ENCODE measurements at regions not wholly inside any gene's neighbourhood (a gene's known extent, or its start where the extent isn't known, plus 50 kb on each side); places are given as distances from the start of the nearest gene placed in this dataset.

DNA sequence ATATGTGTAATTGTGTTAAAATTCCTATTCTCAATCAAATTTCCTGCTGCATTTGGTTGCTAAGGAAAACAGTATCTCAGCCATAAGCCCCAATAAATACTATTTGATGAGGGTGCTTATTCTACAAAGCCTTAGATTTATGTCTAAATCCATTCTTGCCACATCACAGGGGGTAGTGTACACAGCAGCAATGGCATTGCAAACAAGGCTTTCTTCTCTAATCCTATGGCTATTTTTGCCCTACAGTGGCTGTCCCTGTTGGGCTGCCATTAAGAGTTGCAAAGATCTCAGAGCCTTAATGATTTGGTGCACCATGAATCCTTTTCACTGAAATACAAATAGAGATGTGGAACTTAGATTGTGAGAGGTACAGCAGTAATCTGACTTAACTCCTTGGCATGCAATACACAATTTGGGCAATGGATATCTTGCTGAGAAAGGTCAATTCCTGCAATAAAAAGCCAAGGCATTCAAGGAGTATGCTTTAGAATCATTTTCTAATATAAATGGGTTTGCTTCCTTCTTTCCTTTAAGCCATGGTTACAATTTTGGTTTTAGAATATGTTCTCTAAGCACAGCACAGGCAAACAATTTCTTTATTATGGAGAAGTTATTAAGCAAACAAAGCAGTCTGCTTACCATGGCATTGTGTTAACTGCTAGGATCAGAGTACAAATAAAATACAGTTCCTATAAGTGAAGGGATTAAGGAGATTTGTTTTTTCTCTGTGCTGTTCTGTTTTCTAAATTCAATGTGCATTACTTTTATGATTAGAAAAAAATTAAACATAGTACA, 69.8 kb upstream of the CD302 start:
- no peak overlapping the region for H3K27ac ChIP-seq
- DNase-seq (ENCODE audit: low read depth in 1 of 2, low spot score in 1 of 2), result no peak
- no peaks in the 10 kb centered on the region for H3K9me3 ChIP-seq (ENCODE audit: low read depth)
- H3K4me3 ChIP-seq, result no peak overlapping the region
- no peaks in the 10 kb centered on the region for H3K4me1 ChIP-seq (ENCODE audit: low read depth)
- no peaks in the 10 kb centered on the region for H3K36me3 ChIP-seq
- H3K27me3 ChIP-seq, result no peaks in the 10 kb centered on the region
- TF ChIP-seq, protein P1, sequence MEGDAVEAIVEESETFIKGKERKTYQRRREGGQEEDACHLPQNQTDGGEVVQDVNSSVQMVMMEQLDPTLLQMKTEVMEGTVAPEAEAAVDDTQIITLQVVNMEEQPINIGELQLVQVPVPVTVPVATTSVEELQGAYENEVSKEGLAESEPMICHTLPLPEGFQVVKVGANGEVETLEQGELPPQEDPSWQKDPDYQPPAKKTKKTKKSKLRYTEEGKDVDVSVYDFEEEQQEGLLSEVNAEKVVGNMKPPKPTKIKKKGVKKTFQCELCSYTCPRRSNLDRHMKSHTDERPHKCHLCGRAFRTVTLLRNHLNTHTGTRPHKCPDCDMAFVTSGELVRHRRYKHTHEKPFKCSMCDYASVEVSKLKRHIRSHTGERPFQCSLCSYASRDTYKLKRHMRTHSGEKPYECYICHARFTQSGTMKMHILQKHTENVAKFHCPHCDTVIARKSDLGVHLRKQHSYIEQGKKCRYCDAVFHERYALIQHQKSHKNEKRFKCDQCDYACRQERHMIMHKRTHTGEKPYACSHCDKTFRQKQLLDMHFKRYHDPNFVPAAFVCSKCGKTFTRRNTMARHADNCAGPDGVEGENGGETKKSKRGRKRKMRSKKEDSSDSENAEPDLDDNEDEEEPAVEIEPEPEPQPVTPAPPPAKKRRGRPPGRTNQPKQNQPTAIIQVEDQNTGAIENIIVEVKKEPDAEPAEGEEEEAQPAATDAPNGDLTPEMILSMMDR (IDR thresholded peaks at IDR 0.05; ENCODE audit: low read depth, low read length), result no peak

DNA sequence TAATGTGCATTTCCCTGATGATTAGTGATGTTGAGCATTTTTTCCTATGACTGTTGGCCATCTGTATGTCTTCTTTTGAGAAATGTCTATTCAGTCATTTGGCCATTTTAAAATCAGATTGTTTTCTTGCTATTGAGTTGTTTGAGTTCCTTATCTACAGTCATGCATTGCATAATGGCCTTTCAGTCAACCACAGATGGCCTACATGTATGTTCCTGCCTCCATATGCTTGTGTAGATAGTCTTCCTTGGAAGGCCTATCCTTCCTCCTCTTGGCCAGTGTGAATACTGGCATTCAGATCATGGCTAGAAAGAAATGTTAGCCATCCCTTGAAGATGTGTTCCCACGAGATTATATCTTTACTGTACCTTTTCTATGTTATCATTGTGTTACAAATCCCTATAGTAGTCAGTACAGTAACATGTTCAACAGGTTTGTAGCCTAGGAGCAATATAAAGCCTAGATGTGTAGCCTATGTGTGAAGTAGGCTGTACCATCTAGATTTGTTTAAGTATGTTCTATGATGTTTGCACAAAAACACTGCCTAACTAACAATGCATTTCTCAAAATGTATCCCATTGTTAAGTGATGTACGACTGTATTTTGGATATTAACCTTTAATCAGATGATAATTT, 65.6 kb upstream of the CD302 start:
- no peak for DNase-seq (ENCODE audit: low read depth in 1 of 2, low spot score in 1 of 2)
- Histone ChIP-seq H3K36me3 (no peaks in the 10 kb centered on the region), H3K4me3 (no peak overlapping the region), H3K9me3 (ENCODE audit: low read depth) (no peaks in the 10 kb centered on the region), H3K27me3 (no peaks in the 10 kb centered on the region), H3K27ac (no peak overlapping the region), H3K4me1 (ENCODE audit: low read depth) (no peaks in the 10 kb centered on the region)
- TF ChIP-seq, protein P1 (IDR thresholded peaks at IDR 0.05; ENCODE audit: low read depth, low read length), result no peak

DNA sequence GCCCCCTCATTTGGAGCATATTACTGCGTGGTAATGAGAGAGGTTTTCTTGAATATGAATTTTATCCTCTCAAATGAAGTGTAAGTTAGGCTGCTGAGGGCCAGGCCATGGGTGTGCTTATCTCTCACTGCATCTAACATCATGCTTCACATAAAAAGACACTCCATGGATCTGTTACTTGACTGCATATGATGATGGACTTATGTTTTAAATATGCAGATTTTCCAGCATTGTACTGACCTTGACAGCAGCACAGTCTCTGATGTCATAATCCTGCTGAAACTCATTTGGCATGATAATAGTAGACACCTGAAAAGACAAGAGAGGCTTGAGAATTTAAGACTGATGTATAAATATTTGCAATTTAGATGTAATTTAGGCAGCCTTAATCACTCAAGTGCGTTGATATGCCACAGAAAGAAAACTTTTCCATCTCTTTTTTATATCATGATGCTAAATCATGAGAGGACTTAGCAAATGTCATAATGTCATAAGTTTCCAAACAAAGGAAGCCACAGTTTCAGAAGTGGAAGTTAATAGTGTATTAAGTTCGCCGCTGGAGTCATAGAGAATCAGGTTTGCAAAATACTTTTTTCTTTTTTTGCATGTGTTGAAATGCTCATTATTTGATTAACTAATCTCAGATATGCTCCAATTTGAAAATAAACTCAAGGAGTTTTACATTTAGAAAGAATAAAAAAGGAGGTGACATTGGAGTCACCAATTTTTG, 62.7 kb upstream of the CD302 start:
- Histone ChIP-seq H3K4me3 (no peak overlapping the region), H3K4me1 (ENCODE audit: low read depth) (no peaks in the 10 kb centered on the region), H3K36me3 (no peaks in the 10 kb centered on the region), H3K27ac (no peak overlapping the region), H3K27me3 (no peaks in the 10 kb centered on the region), H3K9me3 (ENCODE audit: low read depth) (no peaks in the 10 kb centered on the region)
- DNase-seq (ENCODE audit: low read depth in 1 of 2, low spot score in 1 of 2), result no peak
- TF ChIP-seq, protein P1 (IDR thresholded peaks at IDR 0.05; ENCODE audit: low read depth, low read length), result no peak

DNA sequence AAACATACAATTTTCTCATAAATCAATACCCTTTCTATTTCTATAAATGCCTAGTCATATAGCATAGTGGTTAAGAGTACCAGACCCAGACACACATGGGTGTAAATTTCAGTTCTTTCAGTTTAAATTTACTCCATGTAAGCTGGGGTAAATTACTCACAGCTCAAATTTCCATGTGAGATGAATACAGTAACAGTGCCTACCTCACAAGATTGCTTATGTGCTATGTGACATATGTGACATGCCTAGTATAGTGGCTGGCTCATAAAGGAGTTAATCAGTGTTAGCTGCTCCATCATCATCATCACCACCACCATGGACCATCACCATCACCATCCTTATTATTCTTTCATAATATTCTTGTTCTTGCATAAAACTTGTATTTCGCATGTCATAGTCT, 61.6 kb upstream of the CD302 start:
- H3K4me3 ChIP-seq, result no peak overlapping the region
- TF ChIP-seq, protein P1 (IDR thresholded peaks at IDR 0.05; ENCODE audit: low read depth, low read length), result no peak
- DNase-seq (ENCODE audit: low read depth in 1 of 2, low spot score in 1 of 2), result no peak
- H3K36me3 ChIP-seq, result no peaks in the 10 kb centered on the region
- no peaks in the 10 kb centered on the region for H3K4me1 ChIP-seq (ENCODE audit: low read depth)
- H3K27ac ChIP-seq, result no peak overlapping the region
- no peaks in the 10 kb centered on the region for H3K9me3 ChIP-seq (ENCODE audit: low read depth)
- H3K27me3 ChIP-seq, result no peaks in the 10 kb centered on the region

DNA sequence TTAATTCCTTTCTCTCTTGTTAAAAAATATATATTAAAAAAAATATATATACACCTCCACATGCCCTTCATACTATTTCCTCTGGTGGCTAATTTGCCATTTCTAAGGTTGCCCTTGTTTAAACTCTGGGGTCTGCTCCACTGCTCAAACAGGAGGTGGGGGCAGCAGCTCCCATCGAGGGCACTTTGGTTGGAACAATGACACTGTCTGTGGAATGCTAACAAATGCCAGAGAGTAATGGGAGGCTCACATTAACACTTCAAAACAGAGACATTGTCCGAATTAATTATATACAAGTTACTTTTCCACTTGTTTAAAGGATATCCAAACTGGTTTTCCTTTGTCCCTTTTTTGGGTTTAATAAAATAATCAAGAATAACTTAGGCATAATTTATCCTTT, 58.8 kb upstream of the CD302 start:
- no peak overlapping the region for H3K4me3 ChIP-seq
- no peaks in the 10 kb centered on the region for H3K9me3 ChIP-seq (ENCODE audit: low read depth)
- no peaks in the 10 kb centered on the region for H3K36me3 ChIP-seq
- no peak overlapping the region for H3K27ac ChIP-seq
- TF ChIP-seq, protein P1 (IDR thresholded peaks at IDR 0.05; ENCODE audit: low read depth, low read length), result no peak
- no peaks in the 10 kb centered on the region for H3K4me1 ChIP-seq (ENCODE audit: low read depth)
- no peaks in the 10 kb centered on the region for H3K27me3 ChIP-seq
- DNase-seq (ENCODE audit: low read depth in 1 of 2, low spot score in 1 of 2), result no peak

Measured in cardiac muscle cell (in vitro differentiated cells and primary cell).